GM12878 (cell line): ENCODE measurements at regions not wholly inside any gene's neighbourhood (a gene's known extent, or its start where the extent isn't known, plus 50 kb on each side); places are given as distances from the start of the nearest gene placed in this dataset.

Experiments used
- CEBPZ ChIP-seq: fragments of 150-350 bp; IDR thresholded peaks from 2 replicates; pipeline ENCODE4 v1.6.1; 2016; ENCODE audit warnings: low read depth, low read length
- FOXM1 ChIP-seq: IDR thresholded peaks from 2 replicates; pipeline ENCODE4 v1.6.1; 2012; ENCODE audit warnings: low read depth, mild to moderate bottlenecking, inconsistent platforms, low read length, moderate library complexity
- IRF3 ChIP-seq: fragments of 450-650 bp; IDR thresholded peaks from 2 replicates; pipeline ENCODE4 v1.6.1; 2014; ENCODE audit warnings: mild to moderate bottlenecking
- POLR2AphosphoS2 ChIP-seq: IDR thresholded peaks from 2 replicates; pipeline ENCODE4 v1.6.1; 2011; ENCODE audit warnings: low read depth, mild to moderate bottlenecking, low read length, improper control_type of control experiment, moderate library complexity
- RELA ChIP-seq: fragments of 450-650 bp; IDR thresholded peaks from 2 replicates; pipeline ENCODE4 v1.8.0; 2014; ENCODE audit warnings: borderline replicate concordance; ENCODE audit not compliant: partially characterized antibody
- SIX5 ChIP-seq: IDR thresholded peaks from 2 replicates; pipeline ENCODE4 v1.6.1; 2011; ENCODE audit warnings: mild to moderate bottlenecking, low read depth, low read length, moderate library complexity; ENCODE audit not compliant: severe bottlenecking
- SREBF2 ChIP-seq: IDR thresholded peaks from 2 replicates; pipeline ENCODE4 v1.6.1; 2012; ENCODE audit warnings: mild to moderate bottlenecking, low read length
- TAF1 ChIP-seq: IDR thresholded peaks from 2 replicates; pipeline ENCODE4 v1.6.1; 2011; ENCODE audit warnings: mild to moderate bottlenecking, low read depth, low read length, borderline replicate concordance
- TCF3 ChIP-seq: IDR thresholded peaks from 2 replicates; pipeline ENCODE4 v1.6.1; 2012; ENCODE audit warnings: low read depth, mild to moderate bottlenecking, low read length, borderline replicate concordance; ENCODE audit not compliant: insufficient read depth
- ZNF217 ChIP-seq: fragments of 450-650 bp; IDR thresholded peaks from 2 replicates; pipeline ENCODE4 v1.6.1; 2017; ENCODE audit warnings: antibody characterized with exemption, mild to moderate bottlenecking
- TF ChIP-seq, protein P1 (sequence below): fragments of 450-650 bp; formaldehyde crosslinking; IDR thresholded peaks from 2 replicates; pipeline ENCODE4 v1.4.0; 2022; ENCODE audit warnings: mild to moderate bottlenecking, moderate library complexity
- TF ChIP-seq, protein P2 (sequence below): fragments of 450-650 bp; IDR thresholded peaks from 2 replicates; pipeline ENCODE4 v1.6.1; 2016; ENCODE audit warnings: mild to moderate bottlenecking

- TF ChIP-seq, protein P1, sequence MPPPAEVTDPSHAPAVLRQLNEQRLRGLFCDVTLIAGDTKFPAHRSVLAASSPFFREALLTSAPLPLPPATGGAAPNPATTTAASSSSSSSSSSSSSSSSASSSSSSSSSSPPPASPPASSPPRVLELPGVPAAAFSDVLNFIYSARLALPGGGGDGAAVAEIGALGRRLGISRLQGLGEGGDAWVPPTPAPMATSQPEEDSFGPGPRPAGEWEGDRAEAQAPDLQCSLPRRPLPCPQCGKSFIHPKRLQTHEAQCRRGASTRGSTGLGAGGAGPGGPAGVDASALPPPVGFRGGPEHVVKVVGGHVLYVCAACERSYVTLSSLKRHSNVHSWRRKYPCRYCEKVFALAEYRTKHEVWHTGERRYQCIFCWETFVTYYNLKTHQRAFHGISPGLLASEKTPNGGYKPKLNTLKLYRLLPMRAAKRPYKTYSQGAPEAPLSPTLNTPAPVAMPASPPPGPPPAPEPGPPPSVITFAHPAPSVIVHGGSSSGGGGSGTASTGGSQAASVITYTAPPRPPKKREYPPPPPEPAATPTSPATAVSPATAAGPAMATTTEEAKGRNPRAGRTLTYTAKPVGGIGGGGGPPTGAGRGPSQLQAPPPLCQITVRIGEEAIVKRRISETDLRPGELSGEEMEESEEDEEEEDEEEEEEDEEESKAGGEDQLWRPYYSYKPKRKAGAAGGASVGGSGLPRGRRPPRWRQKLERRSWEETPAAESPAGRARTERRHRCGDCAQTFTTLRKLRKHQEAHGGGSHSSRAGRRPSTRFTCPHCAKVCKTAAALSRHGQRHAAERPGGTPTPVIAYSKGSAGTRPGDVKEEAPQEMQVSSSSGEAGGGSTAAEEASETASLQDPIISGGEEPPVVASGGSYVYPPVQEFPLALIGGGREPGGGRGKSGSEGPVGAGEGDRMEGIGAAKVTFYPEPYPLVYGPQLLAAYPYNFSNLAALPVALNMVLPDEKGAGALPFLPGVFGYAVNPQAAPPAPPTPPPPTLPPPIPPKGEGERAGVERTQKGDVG = no peak
- TF ChIP-seq SIX5 (no peak), RELA (no peak), TAF1 (no peak), SREBF2 (no peak), IRF3 (no peak), TCF3 (no peak), FOXM1 (no peak), ZNF217 (no peak), CEBPZ (no peak), POLR2AphosphoS2 (no peak)
- TF ChIP-seq, protein P2, sequence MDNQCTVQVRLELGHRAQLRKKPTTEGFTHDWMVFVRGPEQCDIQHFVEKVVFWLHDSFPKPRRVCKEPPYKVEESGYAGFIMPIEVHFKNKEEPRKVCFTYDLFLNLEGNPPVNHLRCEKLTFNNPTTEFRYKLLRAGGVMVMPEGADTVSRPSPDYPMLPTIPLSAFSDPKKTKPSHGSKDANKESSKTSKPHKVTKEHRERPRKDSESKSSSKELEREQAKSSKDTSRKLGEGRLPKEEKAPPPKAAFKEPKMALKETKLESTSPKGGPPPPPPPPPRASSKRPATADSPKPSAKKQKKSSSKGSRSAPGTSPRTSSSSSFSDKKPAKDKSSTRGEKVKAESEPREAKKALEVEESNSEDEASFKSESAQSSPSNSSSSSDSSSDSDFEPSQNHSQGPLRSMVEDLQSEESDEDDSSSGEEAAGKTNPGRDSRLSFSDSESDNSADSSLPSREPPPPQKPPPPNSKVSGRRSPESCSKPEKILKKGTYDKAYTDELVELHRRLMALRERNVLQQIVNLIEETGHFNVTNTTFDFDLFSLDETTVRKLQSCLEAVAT = no peak
These were observed 73.2 kb upstream of the PAX2 start (continued) for GRCh38 chr10:100672199-100672598.
